ENCODE measurements at regions not wholly inside any gene's neighbourhood (a gene's known extent, or its start where the extent isn't known, plus 50 kb on each side); places are given as distances from the start of the nearest gene placed in this dataset.

GRCh38 chrX:36947214-36947613 lies 61.0 kb upstream of the FAM47C start:
- no peak overlapping the region for H3K9ac ChIP-seq (ENCODE audit: extremely low read depth, low read length, poor library complexity, severe bottlenecking)
- TF ChIP-seq CTCF (conservative IDR thresholded peaks at IDR 0.05): no peak
- Mint-ChIP-seq H3K36me3 (ENCODE audit: low read depth) (no peaks in the 10 kb centered on the region), H3K9me3 (peaks cover 26% of the 10 kb centered on the region), H3K27me3 (ENCODE audit: insufficient read depth) (peaks cover 6% of the 10 kb centered on the region), H3K4me3 (no peak overlapping the region), H3K27ac (no peak overlapping the region), H3K4me1 (peaks cover 12% of the 10 kb centered on the region)
- 76% methylated on average over 3 of the region's 5 CpGs; no CpG with 5 or more reads in 1 of the 2 experiments for WGBS, 2 experiments (ENCODE audit: insufficient coverage in 1 of 2, insufficient read length in 1 of 2)
- DNase-seq: no peak
- no peaks in the 10 kb centered on the region for H3K4me1 ChIP-seq (ENCODE audit: control insufficient read depth, insufficient read depth, low read length)
- H3K27ac ChIP-seq (ENCODE audit: low read depth, low read length): no peak overlapping the region
- H3K9me3 ChIP-seq (ENCODE audit: control insufficient read depth, low read length): no peaks in the 10 kb centered on the region
- H3K27me3 ChIP-seq (ENCODE audit: control insufficient read depth, insufficient read depth, low read length, poor library complexity, severe bottlenecking): no peaks in the 10 kb centered on the region
- H3K36me3 ChIP-seq (ENCODE audit: control insufficient read depth, insufficient read depth, low read length): no peaks in the 10 kb centered on the region
- no peak overlapping the region for H3K4me3 ChIP-seq (ENCODE audit: low read length)

- Histone ChIP-seq H3K4me1 (ENCODE audit: control insufficient read depth, insufficient read depth, low read length) (no peaks in the 10 kb centered on the region), H3K36me3 (ENCODE audit: control insufficient read depth, insufficient read depth, low read length) (no peaks in the 10 kb centered on the region), H3K27ac (ENCODE audit: low read depth, low read length) (no peak overlapping the region), H3K4me3 (ENCODE audit: low read length) (no peak overlapping the region), H3K27me3 (ENCODE audit: control insufficient read depth, insufficient read depth, low read length, poor library complexity, severe bottlenecking) (no peaks in the 10 kb centered on the region), H3K9me3 (ENCODE audit: control insufficient read depth, low read length) (no peaks in the 10 kb centered on the region), H3K9ac (ENCODE audit: extremely low read depth, low read length, poor library complexity, severe bottlenecking) (no peak overlapping the region)
- Mint-ChIP-seq H3K4me3 (no peak overlapping the region), H3K9me3 (peaks cover 27% of the 10 kb centered on the region), H3K27me3 (ENCODE audit: insufficient read depth) (peaks cover 15% of the 10 kb centered on the region), H3K36me3 (ENCODE audit: low read depth) (no peaks in the 10 kb centered on the region), H3K4me1 (peaks cover 9% of the 10 kb centered on the region), H3K27ac (no peak overlapping the region)
- TF ChIP-seq CTCF (conservative IDR thresholded peaks at IDR 0.05): no peak
- peak; percentile 59 for DNase-seq
- WGBS, 2 experiments (ENCODE audit: insufficient coverage in 1 of 2, insufficient read length in 1 of 2): 33 to 49% methylated on average over 1 to 3 of the region's 4 CpGs
These were observed 57.5 kb upstream of the FAM47C start for GRCh38 chrX:36950495-36951253.

- H3K27ac Mint-ChIP-seq: no peak overlapping the region
- peak; percentile 90 for DNase-seq
- 1% methylated on average over 87 of the region's 91 CpGs; no CpG with 5 or more reads in 1 of the 2 experiments for WGBS, 2 experiments (ENCODE audit: insufficient coverage in 1 of 2, insufficient read length in 1 of 2)
- Histone ChIP-seq H3K27me3 (ENCODE audit: control insufficient read depth, insufficient read depth, low read length, poor library complexity, severe bottlenecking) (no peaks in the 10 kb centered on the region), H3K36me3 (ENCODE audit: control insufficient read depth, insufficient read depth, low read length) (no peaks in the 10 kb centered on the region), H3K4me1 (ENCODE audit: control insufficient read depth, insufficient read depth, low read length) (no peaks in the 10 kb centered on the region), H3K4me3 (ENCODE audit: low read length) (peak overlapping the region; percentile 69), H3K27ac (ENCODE audit: low read depth, low read length) (no peak overlapping the region), H3K9ac (ENCODE audit: extremely low read depth, low read length, poor library complexity, severe bottlenecking) (no peak overlapping the region), H3K9me3 (ENCODE audit: control insufficient read depth, low read length) (no peaks in the 10 kb centered on the region)
- peaks cover 5% of the 10 kb centered on the region for H3K4me1 Mint-ChIP-seq
- TF ChIP-seq CTCF (conservative IDR thresholded peaks at IDR 0.05): peak; percentile 61
- H3K9me3 Mint-ChIP-seq: peaks cover 29% of the 10 kb centered on the region
- H3K36me3 Mint-ChIP-seq (ENCODE audit: low read depth): no peaks in the 10 kb centered on the region
- peak overlapping the region; percentile 57 for H3K4me3 Mint-ChIP-seq
- peaks cover 27% of the 10 kb centered on the region for H3K27me3 Mint-ChIP-seq (ENCODE audit: insufficient read depth)
These were observed 50.5 kb upstream of the FAM47C start for GRCh38 chrX:36957425-36958328.

Measured in endodermal cell (in vitro differentiated cells).